ENCODE measurements at regions not wholly inside any gene's neighbourhood (a gene's known extent, or its start where the extent isn't known, plus 50 kb on each side); places are given as distances from the start of the nearest gene placed in this dataset.
"Not testable (repeated sequence)": the region's sequence is repeated elsewhere in the genome, so short reads cannot be mapped to it uniquely, and the experiment has no call there.

GRCh38 chr4:20166544-20166943 lies 85.2 kb upstream of the SLIT2 start:
- Mint-ChIP-seq H3K27ac (no peak overlapping the region), H3K36me3 (ENCODE audit: low read depth) (no peaks in the 10 kb centered on the region), H3K4me1 (ENCODE audit: low read depth) (no peaks in the 10 kb centered on the region), H3K27me3 (ENCODE audit: insufficient read depth) (no peaks in the 10 kb centered on the region), H3K9me3 (no peaks in the 10 kb centered on the region), H3K4me3 (no peak overlapping the region)
- intact Hi-C loops (cut with micrococcal nuclease): no loop called here
- no peak for DNase-seq (ENCODE audit: low spot score)

GRCh38 chr4:20159516-20159915 lies 92.2 kb upstream of the SLIT2 start:
- no peak for DNase-seq (ENCODE audit: low spot score)
- H3K4me3 Mint-ChIP-seq: no peak overlapping the region
- no peaks in the 10 kb centered on the region for H3K27me3 Mint-ChIP-seq (ENCODE audit: insufficient read depth)
- intact Hi-C loops (cut with micrococcal nuclease): no loop called here
- H3K27ac Mint-ChIP-seq: no peak overlapping the region
- no peaks in the 10 kb centered on the region for H3K36me3 Mint-ChIP-seq (ENCODE audit: low read depth)
- H3K4me1 Mint-ChIP-seq (ENCODE audit: low read depth): no peaks in the 10 kb centered on the region
- no peaks in the 10 kb centered on the region for H3K9me3 Mint-ChIP-seq

GRCh38 chr4:20158195-20158594 lies 93.5 kb upstream of the SLIT2 start:
- Mint-ChIP-seq H3K9me3 (no peaks in the 10 kb centered on the region), H3K4me1 (ENCODE audit: low read depth) (no peaks in the 10 kb centered on the region)

GRCh38 chr4:20151436-20151835 lies 100.3 kb upstream of the SLIT2 start:
- no peaks in the 10 kb centered on the region for H3K36me3 Mint-ChIP-seq (ENCODE audit: low read depth)

More at GRCh38 chr4:20158195-20158594, 93.5 kb upstream of the SLIT2 start:
- Mint-ChIP-seq H3K36me3 (ENCODE audit: low read depth) (no peaks in the 10 kb centered on the region), H3K4me3 (no peak overlapping the region), H3K27me3 (ENCODE audit: insufficient read depth) (no peaks in the 10 kb centered on the region), H3K27ac (no peak overlapping the region)
- intact Hi-C loops (cut with micrococcal nuclease): no loop called here
- DNase-seq (ENCODE audit: low spot score): no peak

GRCh38 chr4:20149143-20149542 lies 102.6 kb upstream of the SLIT2 start:
- intact Hi-C loops (cut with micrococcal nuclease); H3K27me3 Mint-ChIP-seq (ENCODE audit: insufficient read depth); H3K4me3 Mint-ChIP-seq; H3K36me3 Mint-ChIP-seq (ENCODE audit: low read depth); H3K27ac Mint-ChIP-seq; H3K4me1 Mint-ChIP-seq (ENCODE audit: low read depth); DNase-seq (ENCODE audit: low spot score): not testable (repeated sequence)
- peaks cover 14% of the 10 kb centered on the region for H3K9me3 Mint-ChIP-seq

More at GRCh38 chr4:20151436-20151835, 100.3 kb upstream of the SLIT2 start:
- no peaks in the 10 kb centered on the region for H3K9me3 Mint-ChIP-seq
- no peak for DNase-seq (ENCODE audit: low spot score)
- no peaks in the 10 kb centered on the region for H3K27me3 Mint-ChIP-seq (ENCODE audit: insufficient read depth)
- no peak overlapping the region for H3K4me3 Mint-ChIP-seq
- H3K27ac Mint-ChIP-seq: no peak overlapping the region
- intact Hi-C loops (cut with micrococcal nuclease): no loop called here
- H3K4me1 Mint-ChIP-seq (ENCODE audit: low read depth): no peaks in the 10 kb centered on the region

- Mint-ChIP-seq H3K36me3 (ENCODE audit: low read depth) (no peaks in the 10 kb centered on the region), H3K4me1 (ENCODE audit: low read depth) (no peaks in the 10 kb centered on the region), H3K4me3 (no peak overlapping the region), H3K27me3 (ENCODE audit: insufficient read depth) (no peaks in the 10 kb centered on the region), H3K9me3 (peaks cover 13% of the 10 kb centered on the region), H3K27ac (no peak overlapping the region)
- intact Hi-C loops (cut with micrococcal nuclease): no loop called here
- no peak for DNase-seq (ENCODE audit: low spot score)
These were observed 114.5 kb upstream of the SLIT2 start for GRCh38 chr4:20137176-20137575.

- Mint-ChIP-seq H3K36me3 (ENCODE audit: low read depth) (no peaks in the 10 kb centered on the region), H3K27me3 (ENCODE audit: insufficient read depth) (no peaks in the 10 kb centered on the region)
These were observed 124.1 kb upstream of the SLIT2 start for GRCh38 chr4:20127626-20128025.

GRCh38 chr4:20126906-20127305 lies 124.8 kb upstream of the SLIT2 start:
- Mint-ChIP-seq H3K9me3 (no peaks in the 10 kb centered on the region), H3K36me3 (ENCODE audit: low read depth) (no peaks in the 10 kb centered on the region), H3K4me3 (no peak overlapping the region), H3K4me1 (ENCODE audit: low read depth) (no peaks in the 10 kb centered on the region), H3K27me3 (ENCODE audit: insufficient read depth) (no peaks in the 10 kb centered on the region), H3K27ac (no peak overlapping the region)
- no peak for DNase-seq (ENCODE audit: low spot score)
- intact Hi-C loops (cut with micrococcal nuclease): no loop called here

More at GRCh38 chr4:20127626-20128025, 124.1 kb upstream of the SLIT2 start:
- intact Hi-C loops (cut with micrococcal nuclease): no loop called here
- Mint-ChIP-seq H3K27ac (no peak overlapping the region), H3K4me1 (ENCODE audit: low read depth) (no peaks in the 10 kb centered on the region), H3K9me3 (no peaks in the 10 kb centered on the region), H3K4me3 (no peak overlapping the region)
- DNase-seq (ENCODE audit: low spot score): no peak

- H3K27ac Mint-ChIP-seq: no peak overlapping the region
- H3K4me3 Mint-ChIP-seq: no peak overlapping the region
- DNase-seq (ENCODE audit: low spot score): no peak
- H3K36me3 Mint-ChIP-seq (ENCODE audit: low read depth): no peaks in the 10 kb centered on the region
- H3K9me3 Mint-ChIP-seq: no peaks in the 10 kb centered on the region
- no peaks in the 10 kb centered on the region for H3K27me3 Mint-ChIP-seq (ENCODE audit: insufficient read depth)
- no peaks in the 10 kb centered on the region for H3K4me1 Mint-ChIP-seq (ENCODE audit: low read depth)
- intact Hi-C loops (cut with micrococcal nuclease): no loop called here
These were observed 127.2 kb upstream of the SLIT2 start for GRCh38 chr4:20124317-20125026.

GRCh38 chr4:20122198-20122988 lies 129.3 kb upstream of the SLIT2 start:
- no peak overlapping the region for H3K27ac Mint-ChIP-seq
- H3K4me1 Mint-ChIP-seq (ENCODE audit: low read depth): no peaks in the 10 kb centered on the region
- no peaks in the 10 kb centered on the region for H3K27me3 Mint-ChIP-seq (ENCODE audit: insufficient read depth)
- peaks cover 5% of the 10 kb centered on the region for H3K9me3 Mint-ChIP-seq
- no peak overlapping the region for H3K4me3 Mint-ChIP-seq
- DNase-seq (ENCODE audit: low spot score): no peak
- intact Hi-C loops (cut with micrococcal nuclease): no loop called here
- no peaks in the 10 kb centered on the region for H3K36me3 Mint-ChIP-seq (ENCODE audit: low read depth)

GRCh38 chr4:20119141-20119540 lies 132.6 kb upstream of the SLIT2 start:
- H3K4me1 Mint-ChIP-seq (ENCODE audit: low read depth): no peaks in the 10 kb centered on the region
- intact Hi-C loops (cut with micrococcal nuclease): no loop called here
- H3K27ac Mint-ChIP-seq: no peak overlapping the region
- no peak for DNase-seq (ENCODE audit: low spot score)
- H3K27me3 Mint-ChIP-seq (ENCODE audit: insufficient read depth): no peaks in the 10 kb centered on the region
- no peaks in the 10 kb centered on the region for H3K36me3 Mint-ChIP-seq (ENCODE audit: low read depth)
- no peak overlapping the region for H3K4me3 Mint-ChIP-seq
- peaks cover 14% of the 10 kb centered on the region for H3K9me3 Mint-ChIP-seq

GRCh38 chr4:20109391-20109790 lies 142.3 kb upstream of the SLIT2 start:
- H3K4me3 Mint-ChIP-seq: no peak overlapping the region
- no peak for DNase-seq (ENCODE audit: low spot score)
- no peak overlapping the region for H3K27ac Mint-ChIP-seq
- H3K4me1 Mint-ChIP-seq (ENCODE audit: low read depth): no peaks in the 10 kb centered on the region
- H3K36me3 Mint-ChIP-seq (ENCODE audit: low read depth): no peaks in the 10 kb centered on the region
- H3K27me3 Mint-ChIP-seq (ENCODE audit: insufficient read depth): no peaks in the 10 kb centered on the region
- intact Hi-C loops (cut with micrococcal nuclease): no loop called here
- H3K9me3 Mint-ChIP-seq: peaks cover 15% of the 10 kb centered on the region

- Mint-ChIP-seq H3K36me3 (ENCODE audit: low read depth) (no peaks in the 10 kb centered on the region), H3K9me3 (peaks cover 11% of the 10 kb centered on the region), H3K27ac (no peak overlapping the region), H3K27me3 (ENCODE audit: insufficient read depth) (no peaks in the 10 kb centered on the region), H3K4me3 (no peak overlapping the region), H3K4me1 (ENCODE audit: low read depth) (no peaks in the 10 kb centered on the region)
- intact Hi-C loops (cut with micrococcal nuclease): no loop called here
- DNase-seq (ENCODE audit: low spot score): no peak
These were observed 144.8 kb upstream of the SLIT2 start for GRCh38 chr4:20106921-20107320.

All from activated T-helper 1 cell treated with anti-CD3 and anti-CD28 coated beads, Interleukin-12 subunit alpha, Interleukin-12 subunit beta, Interleukin-2, Interleukin-4 antibody, amounts not matched to agents 30 ng/mL and 10 ng/mL and 1 ng/mL, durations not matched to agents 14 hours and 24 hours and 36 hours (primary cell).